ENCODE measurements at regions not wholly inside any gene's neighbourhood (a gene's known extent, or its start where the extent isn't known, plus 50 kb on each side); places are given as distances from the start of the nearest gene placed in this dataset.

GRCh38 chr5:123875561-123876275, 363.7 kb downstream of the CSNK1G3 start:
- no peaks in the 10 kb centered on the region for H3K79me2 ChIP-seq (ENCODE audit: control insufficient read depth, insufficient read depth, low read length, unreplicated experiment)
- no peaks in the 10 kb centered on the region for H3K36me3 ChIP-seq (ENCODE audit: insufficient read depth, low read length)
- no peak overlapping the region for H2AFZ ChIP-seq (ENCODE audit: low read length, unreplicated experiment)
- H3K27ac ChIP-seq (ENCODE audit: low read depth, low read length): no peak overlapping the region
- H3K27me3 ChIP-seq (ENCODE audit: insufficient read depth, low read length): no peaks in the 10 kb centered on the region
- H3K4me1 ChIP-seq (ENCODE audit: control insufficient read depth, insufficient read depth, low read length, unreplicated experiment): no peaks in the 10 kb centered on the region
- no peak overlapping the region for H3K4me3 ChIP-seq (ENCODE audit: low read depth, low read length)

- Histone ChIP-seq H2AFZ (ENCODE audit: low read length, unreplicated experiment) (no peak overlapping the region), H3K79me2 (ENCODE audit: control insufficient read depth, insufficient read depth, low read length, unreplicated experiment) (no peaks in the 10 kb centered on the region), H3K36me3 (ENCODE audit: insufficient read depth, low read length) (no peaks in the 10 kb centered on the region), H3K27me3 (ENCODE audit: insufficient read depth, low read length) (no peaks in the 10 kb centered on the region), H3K27ac (ENCODE audit: low read depth, low read length) (no peak overlapping the region), H3K4me3 (ENCODE audit: low read depth, low read length) (no peak overlapping the region), H3K4me1 (ENCODE audit: control insufficient read depth, insufficient read depth, low read length, unreplicated experiment) (no peaks in the 10 kb centered on the region)
These were observed 362.7 kb downstream of the CSNK1G3 start for GRCh38 chr5:123874600-123875201.

GRCh38 chr5:123873846-123874245, 361.9 kb downstream of the CSNK1G3 start:
- H2AFZ ChIP-seq (ENCODE audit: low read length, unreplicated experiment): no peak overlapping the region

GRCh38 chr5:123871373-123871772, 359.4 kb downstream of the CSNK1G3 start:
- Histone ChIP-seq H3K27me3 (ENCODE audit: insufficient read depth, low read length) (no peaks in the 10 kb centered on the region), H3K79me2 (ENCODE audit: control insufficient read depth, insufficient read depth, low read length, unreplicated experiment) (no peaks in the 10 kb centered on the region), H3K4me3 (ENCODE audit: low read depth, low read length) (no peak overlapping the region), H3K36me3 (ENCODE audit: insufficient read depth, low read length) (no peaks in the 10 kb centered on the region), H3K27ac (ENCODE audit: low read depth, low read length) (no peak overlapping the region), H3K4me1 (ENCODE audit: control insufficient read depth, insufficient read depth, low read length, unreplicated experiment) (no peaks in the 10 kb centered on the region), H2AFZ (ENCODE audit: low read length, unreplicated experiment) (no peak overlapping the region)

More at GRCh38 chr5:123873846-123874245, 361.9 kb downstream of the CSNK1G3 start:
- H3K4me1 ChIP-seq (ENCODE audit: control insufficient read depth, insufficient read depth, low read length, unreplicated experiment): no peaks in the 10 kb centered on the region
- no peak overlapping the region for H3K27ac ChIP-seq (ENCODE audit: low read depth, low read length)
- no peaks in the 10 kb centered on the region for H3K36me3 ChIP-seq (ENCODE audit: insufficient read depth, low read length)
- no peaks in the 10 kb centered on the region for H3K79me2 ChIP-seq (ENCODE audit: control insufficient read depth, insufficient read depth, low read length, unreplicated experiment)
- no peaks in the 10 kb centered on the region for H3K27me3 ChIP-seq (ENCODE audit: insufficient read depth, low read length)
- no peak overlapping the region for H3K4me3 ChIP-seq (ENCODE audit: low read depth, low read length)

- no peak overlapping the region for H2AFZ ChIP-seq (ENCODE audit: low read length, unreplicated experiment)
- no peaks in the 10 kb centered on the region for H3K4me1 ChIP-seq (ENCODE audit: control insufficient read depth, insufficient read depth, low read length, unreplicated experiment)
- no peaks in the 10 kb centered on the region for H3K79me2 ChIP-seq (ENCODE audit: control insufficient read depth, insufficient read depth, low read length, unreplicated experiment)
- no peaks in the 10 kb centered on the region for H3K27me3 ChIP-seq (ENCODE audit: insufficient read depth, low read length)
- H3K36me3 ChIP-seq (ENCODE audit: insufficient read depth, low read length): no peaks in the 10 kb centered on the region
- H3K27ac ChIP-seq (ENCODE audit: low read depth, low read length): no peak overlapping the region
- no peak overlapping the region for H3K4me3 ChIP-seq (ENCODE audit: low read depth, low read length)
These were observed 356.9 kb downstream of the CSNK1G3 start for GRCh38 chr5:123868881-123869280.

- Histone ChIP-seq H3K27ac (ENCODE audit: low read depth, low read length) (no peak overlapping the region), H2AFZ (ENCODE audit: low read length, unreplicated experiment) (no peak overlapping the region), H3K79me2 (ENCODE audit: control insufficient read depth, insufficient read depth, low read length, unreplicated experiment) (no peaks in the 10 kb centered on the region), H3K4me1 (ENCODE audit: control insufficient read depth, insufficient read depth, low read length, unreplicated experiment) (no peaks in the 10 kb centered on the region), H3K27me3 (ENCODE audit: insufficient read depth, low read length) (no peaks in the 10 kb centered on the region), H3K36me3 (ENCODE audit: insufficient read depth, low read length) (no peaks in the 10 kb centered on the region), H3K4me3 (ENCODE audit: low read depth, low read length) (no peak overlapping the region)
These were observed 356.3 kb downstream of the CSNK1G3 start for GRCh38 chr5:123868267-123868666.

GRCh38 chr5:123865641-123866040, 353.7 kb downstream of the CSNK1G3 start:
- H3K4me3 ChIP-seq (ENCODE audit: low read depth, low read length): no peak overlapping the region
- no peaks in the 10 kb centered on the region for H3K36me3 ChIP-seq (ENCODE audit: insufficient read depth, low read length)
- H3K27me3 ChIP-seq (ENCODE audit: insufficient read depth, low read length): no peaks in the 10 kb centered on the region
- no peak overlapping the region for H3K27ac ChIP-seq (ENCODE audit: low read depth, low read length)
- no peak overlapping the region for H2AFZ ChIP-seq (ENCODE audit: low read length, unreplicated experiment)
- H3K4me1 ChIP-seq (ENCODE audit: control insufficient read depth, insufficient read depth, low read length, unreplicated experiment): no peaks in the 10 kb centered on the region
- H3K79me2 ChIP-seq (ENCODE audit: control insufficient read depth, insufficient read depth, low read length, unreplicated experiment): no peaks in the 10 kb centered on the region

- Histone ChIP-seq H2AFZ (ENCODE audit: low read length, unreplicated experiment) (no peak overlapping the region), H3K4me1 (ENCODE audit: control insufficient read depth, insufficient read depth, low read length, unreplicated experiment) (no peaks in the 10 kb centered on the region), H3K27ac (ENCODE audit: low read depth, low read length) (no peak overlapping the region), H3K36me3 (ENCODE audit: insufficient read depth, low read length) (no peaks in the 10 kb centered on the region), H3K27me3 (ENCODE audit: insufficient read depth, low read length) (no peaks in the 10 kb centered on the region), H3K79me2 (ENCODE audit: control insufficient read depth, insufficient read depth, low read length, unreplicated experiment) (no peaks in the 10 kb centered on the region), H3K4me3 (ENCODE audit: low read depth, low read length) (no peak overlapping the region)
These were observed 352.6 kb downstream of the CSNK1G3 start for GRCh38 chr5:123864578-123864977.

GRCh38 chr5:123858938-123859337, 347.0 kb downstream of the CSNK1G3 start:
- Histone ChIP-seq H3K27me3 (ENCODE audit: insufficient read depth, low read length) (0 out of 2 replicates have a peak, but pooled peaks cover 3% of the 10 kb centered on the region), H2AFZ (ENCODE audit: low read length, unreplicated experiment) (no peak overlapping the region), H3K27ac (ENCODE audit: low read depth, low read length) (no peak overlapping the region), H3K4me3 (ENCODE audit: low read depth, low read length) (no peak overlapping the region), H3K79me2 (ENCODE audit: control insufficient read depth, insufficient read depth, low read length, unreplicated experiment) (no peaks in the 10 kb centered on the region), H3K36me3 (ENCODE audit: insufficient read depth, low read length) (no peaks in the 10 kb centered on the region), H3K4me1 (ENCODE audit: control insufficient read depth, insufficient read depth, low read length, unreplicated experiment) (no peaks in the 10 kb centered on the region)

GRCh38 chr5:123856766-123857165, 344.8 kb downstream of the CSNK1G3 start:
- no peak overlapping the region for H2AFZ ChIP-seq (ENCODE audit: low read length, unreplicated experiment)
- no peaks in the 10 kb centered on the region for H3K4me1 ChIP-seq (ENCODE audit: control insufficient read depth, insufficient read depth, low read length, unreplicated experiment)
- no peak overlapping the region for H3K4me3 ChIP-seq (ENCODE audit: low read depth, low read length)
- H3K27me3 ChIP-seq (ENCODE audit: insufficient read depth, low read length): 0 out of 2 replicates have a peak, but pooled peaks cover 3% of the 10 kb centered on the region
- no peaks in the 10 kb centered on the region for H3K79me2 ChIP-seq (ENCODE audit: control insufficient read depth, insufficient read depth, low read length, unreplicated experiment)
- H3K36me3 ChIP-seq (ENCODE audit: insufficient read depth, low read length): no peaks in the 10 kb centered on the region
- no peak overlapping the region for H3K27ac ChIP-seq (ENCODE audit: low read depth, low read length)

- no peak overlapping the region for H3K27ac ChIP-seq (ENCODE audit: low read depth, low read length)
These were observed 343.6 kb downstream of the CSNK1G3 start for GRCh38 chr5:123855609-123856008.

More at GRCh38 chr5:123855609-123856008, 343.6 kb downstream of the CSNK1G3 start:
- Histone ChIP-seq H3K4me3 (ENCODE audit: low read depth, low read length) (no peak overlapping the region), H3K27me3 (ENCODE audit: insufficient read depth, low read length) (0 out of 2 replicates have a peak, but pooled peaks cover 3% of the 10 kb centered on the region), H3K79me2 (ENCODE audit: control insufficient read depth, insufficient read depth, low read length, unreplicated experiment) (no peaks in the 10 kb centered on the region), H2AFZ (ENCODE audit: low read length, unreplicated experiment) (no peak overlapping the region), H3K4me1 (ENCODE audit: control insufficient read depth, insufficient read depth, low read length, unreplicated experiment) (no peaks in the 10 kb centered on the region), H3K36me3 (ENCODE audit: insufficient read depth, low read length) (no peaks in the 10 kb centered on the region)

Data from ACC112 (cell line).